ENCODE measurements at regions not wholly inside any gene's neighbourhood (a gene's known extent, or its start where the extent isn't known, plus 50 kb on each side); places are given as distances from the start of the nearest gene placed in this dataset.
"Not testable (repeated sequence)": the region's sequence is repeated elsewhere in the genome, so short reads cannot be mapped to it uniquely, and the experiment has no call there.

GRCh38 chr3:5545719-5546118 is 358.2 kb downstream of the EDEM1 start:
- no peak for DNase-seq (ENCODE audit: low read depth)

GRCh38 chr3:5553203-5553602 is 365.7 kb downstream of the EDEM1 start:
- DNase-seq (ENCODE audit: low read depth): no peak

GRCh38 chr3:5554245-5554747 is 366.8 kb downstream of the EDEM1 start:
- no peak for DNase-seq (ENCODE audit: low read depth)

- no peak for DNase-seq (ENCODE audit: low read depth)
These were observed 372.7 kb downstream of the EDEM1 start for GRCh38 chr3:5560199-5560598.

GRCh38 chr3:5563537-5564277 is 376.2 kb downstream of the EDEM1 start:
- DNase-seq (ENCODE audit: low read depth): no peak

GRCh38 chr3:5564278-5564666 is 376.8 kb downstream of the EDEM1 start:
- DNase-seq (ENCODE audit: low read depth): no peak

- DNase-seq (ENCODE audit: low read depth): no peak
These were observed 377.5 kb downstream of the EDEM1 start for GRCh38 chr3:5565026-5565425.

- DNase-seq (ENCODE audit: low read depth): no peak
These were observed 379.6 kb downstream of the EDEM1 start for GRCh38 chr3:5567113-5567512.

GRCh38 chr3:5568451-5568850 is 380.9 kb downstream of the EDEM1 start:
- DNase-seq (ENCODE audit: low read depth): no peak

- DNase-seq (ENCODE audit: low read depth): no peak
These were observed 381.6 kb downstream of the EDEM1 start for GRCh38 chr3:5569152-5569551.

GRCh38 chr3:5572168-5572567 is 384.7 kb downstream of the EDEM1 start:
- no peak for DNase-seq (ENCODE audit: low read depth)

- DNase-seq (ENCODE audit: low read depth): no peak
These were observed 388.9 kb downstream of the EDEM1 start for GRCh38 chr3:5576277-5577011.

- no peak for DNase-seq (ENCODE audit: low read depth)
These were observed 391.7 kb downstream of the EDEM1 start for GRCh38 chr3:5579139-5579602.

GRCh38 chr3:5579946-5580345 is 392.4 kb downstream of the EDEM1 start:
- DNase-seq (ENCODE audit: low read depth): no peak

- no peak for DNase-seq (ENCODE audit: low read depth)
These were observed 393.3 kb downstream of the EDEM1 start for GRCh38 chr3:5580826-5581225.

GRCh38 chr3:5581743-5582142 is 394.2 kb downstream of the EDEM1 start:
- DNase-seq (ENCODE audit: low read depth): no peak

- DNase-seq (ENCODE audit: low read depth): no peak
These were observed 396.4 kb downstream of the EDEM1 start for GRCh38 chr3:5583920-5584319.

- no peak for DNase-seq (ENCODE audit: low read depth)
These were observed 397.6 kb downstream of the EDEM1 start for GRCh38 chr3:5585085-5585484.

- no peak for DNase-seq (ENCODE audit: low read depth)
These were observed 419.5 kb downstream of the EDEM1 start for GRCh38 chr3:5606884-5607472.

- no peak for DNase-seq (ENCODE audit: low read depth)
These were observed 420.1 kb downstream of the EDEM1 start for GRCh38 chr3:5607581-5607980.

- DNase-seq (ENCODE audit: low read depth): not testable (repeated sequence)
These were observed 421.5 kb downstream of the EDEM1 start for GRCh38 chr3:5608971-5609370.

GRCh38 chr3:5613599-5613998 is 426.1 kb downstream of the EDEM1 start:
- DNase-seq (ENCODE audit: low read depth): no peak

GRCh38 chr3:5616873-5617272 is 429.4 kb downstream of the EDEM1 start:
- DNase-seq (ENCODE audit: low read depth): no peak

Data from non-pigmented ciliary epithelial cell (primary cell).